Astrocyte of the spinal cord (primary cell): ENCODE measurements at regions not wholly inside any gene's neighbourhood (a gene's known extent, or its start where the extent isn't known, plus 50 kb on each side); places are given as distances from the start of the nearest gene placed in this dataset.

Experiments
- DNase-seq: peaks from one replicate; pipeline ENCODE4 v3.0.0; 2011; ENCODE audit warnings: low read depth, low spot score
- H3K4me3 ChIP-seq: 2 replicates; pipeline ENCODE4 v1.5.1; 2011; ENCODE audit warnings: low read depth, mild to moderate bottlenecking, low read length, moderate library complexity
- in situ Hi-C: cut with HindIII; loops from 2 replicates; pipeline ENCODE4 v1.10.0; 2017; ENCODE audit warnings: low sequenced_read_pairs
- TF ChIP-seq, protein P1 (sequence below): IDR thresholded peaks from 2 replicates; pipeline ENCODE4 v1.5.1; 2012; ENCODE audit warnings: low read depth, mild to moderate bottlenecking, low read length, inconsistent platforms

DNA sequence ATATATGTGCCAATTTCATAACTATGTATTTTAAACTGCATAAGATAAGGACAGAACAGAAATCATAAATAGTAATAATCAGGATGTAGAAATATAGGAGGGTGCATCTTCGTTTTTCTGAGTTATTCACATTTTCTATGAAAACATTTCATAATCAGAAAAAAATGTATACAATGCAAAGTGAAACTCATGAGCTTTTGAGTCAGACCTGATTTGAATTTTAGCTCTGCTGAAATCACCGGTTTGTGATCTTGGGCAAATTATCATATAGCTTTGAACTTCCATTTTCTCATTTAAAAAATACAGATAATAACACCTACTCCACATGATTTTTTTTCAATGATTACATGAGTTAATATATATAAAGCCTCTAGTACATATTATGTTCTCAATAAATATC is 106.9 kb downstream of the KDR start:
- no peak overlapping the region for H3K4me3 ChIP-seq
- DNase-seq = no peak
- TF ChIP-seq, protein P1, sequence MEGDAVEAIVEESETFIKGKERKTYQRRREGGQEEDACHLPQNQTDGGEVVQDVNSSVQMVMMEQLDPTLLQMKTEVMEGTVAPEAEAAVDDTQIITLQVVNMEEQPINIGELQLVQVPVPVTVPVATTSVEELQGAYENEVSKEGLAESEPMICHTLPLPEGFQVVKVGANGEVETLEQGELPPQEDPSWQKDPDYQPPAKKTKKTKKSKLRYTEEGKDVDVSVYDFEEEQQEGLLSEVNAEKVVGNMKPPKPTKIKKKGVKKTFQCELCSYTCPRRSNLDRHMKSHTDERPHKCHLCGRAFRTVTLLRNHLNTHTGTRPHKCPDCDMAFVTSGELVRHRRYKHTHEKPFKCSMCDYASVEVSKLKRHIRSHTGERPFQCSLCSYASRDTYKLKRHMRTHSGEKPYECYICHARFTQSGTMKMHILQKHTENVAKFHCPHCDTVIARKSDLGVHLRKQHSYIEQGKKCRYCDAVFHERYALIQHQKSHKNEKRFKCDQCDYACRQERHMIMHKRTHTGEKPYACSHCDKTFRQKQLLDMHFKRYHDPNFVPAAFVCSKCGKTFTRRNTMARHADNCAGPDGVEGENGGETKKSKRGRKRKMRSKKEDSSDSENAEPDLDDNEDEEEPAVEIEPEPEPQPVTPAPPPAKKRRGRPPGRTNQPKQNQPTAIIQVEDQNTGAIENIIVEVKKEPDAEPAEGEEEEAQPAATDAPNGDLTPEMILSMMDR = no peak
- in situ Hi-C loops = no loop called here

DNA sequence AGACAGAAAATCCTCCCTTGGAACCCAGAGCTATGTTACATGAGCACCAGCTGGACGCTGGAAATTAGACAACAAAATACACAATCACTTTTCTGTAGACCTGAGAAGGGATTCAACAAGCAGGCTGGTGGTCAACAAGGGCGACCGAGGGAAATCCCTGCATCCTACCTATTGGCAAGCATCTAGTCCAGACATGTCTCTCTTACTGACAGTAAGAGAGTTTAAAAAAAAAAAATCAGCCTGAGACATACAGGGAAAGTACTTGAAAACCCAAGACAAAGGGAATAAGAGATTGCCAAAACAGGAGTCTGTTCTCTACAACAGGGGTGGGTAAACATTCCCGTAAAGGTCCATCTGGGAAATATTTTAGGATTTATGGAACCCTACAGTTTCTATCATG is 108.0 kb downstream of the KDR start:
- in situ Hi-C loops = no loop called here

DNA sequence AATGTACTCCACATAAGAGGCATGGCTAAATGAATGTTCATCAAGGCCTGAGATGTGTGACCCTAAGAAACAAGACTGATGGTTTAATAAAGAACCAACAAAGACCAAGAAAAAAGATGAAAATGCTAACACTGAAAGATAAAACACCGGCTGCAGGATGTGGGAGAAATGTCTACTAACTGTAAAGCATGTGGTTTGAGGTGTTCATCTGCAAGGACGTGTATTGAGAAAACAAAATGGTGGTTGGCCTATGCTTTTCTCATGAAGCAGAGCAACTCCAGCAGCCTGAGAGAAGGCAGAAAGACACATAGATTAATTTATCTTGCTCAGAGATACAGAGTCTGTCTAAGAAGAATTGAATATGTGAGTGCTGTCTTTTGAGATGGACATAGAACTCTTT is 109.3 kb downstream of the KDR start:
- in situ Hi-C loops = no loop called here
- DNase-seq = no peak
- TF ChIP-seq, protein P1 = no peak
- H3K4me3 ChIP-seq = no peak overlapping the region

More for the DNA sequence above, 108.0 kb downstream of the KDR start:
- TF ChIP-seq, protein P1 = no peak
- no peak for DNase-seq
- no peak overlapping the region for H3K4me3 ChIP-seq

DNA sequence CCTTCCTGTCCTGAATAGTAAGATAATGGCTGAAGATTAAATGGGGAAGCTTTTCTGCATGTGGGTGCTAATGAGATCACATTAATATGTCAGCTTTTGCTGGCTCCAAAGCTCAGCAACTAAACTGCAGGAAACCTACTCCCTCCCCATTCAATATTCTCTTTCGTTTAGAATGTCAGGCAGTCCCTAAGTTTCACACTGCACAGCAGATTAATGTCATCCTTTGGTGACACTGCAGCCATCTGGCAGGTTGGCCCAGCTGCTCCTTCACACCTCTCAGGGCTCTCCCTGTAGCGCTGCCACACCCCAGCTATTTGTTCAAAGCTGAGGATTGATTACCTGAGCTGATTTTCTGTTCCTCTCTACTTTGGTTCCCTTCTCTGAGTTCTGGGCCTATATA is 110.5 kb downstream of the KDR start:
- TF ChIP-seq, protein P1 = no peak
- in situ Hi-C loops = no loop called here
- H3K4me3 ChIP-seq = no peak overlapping the region
- no peak for DNase-seq

DNA sequence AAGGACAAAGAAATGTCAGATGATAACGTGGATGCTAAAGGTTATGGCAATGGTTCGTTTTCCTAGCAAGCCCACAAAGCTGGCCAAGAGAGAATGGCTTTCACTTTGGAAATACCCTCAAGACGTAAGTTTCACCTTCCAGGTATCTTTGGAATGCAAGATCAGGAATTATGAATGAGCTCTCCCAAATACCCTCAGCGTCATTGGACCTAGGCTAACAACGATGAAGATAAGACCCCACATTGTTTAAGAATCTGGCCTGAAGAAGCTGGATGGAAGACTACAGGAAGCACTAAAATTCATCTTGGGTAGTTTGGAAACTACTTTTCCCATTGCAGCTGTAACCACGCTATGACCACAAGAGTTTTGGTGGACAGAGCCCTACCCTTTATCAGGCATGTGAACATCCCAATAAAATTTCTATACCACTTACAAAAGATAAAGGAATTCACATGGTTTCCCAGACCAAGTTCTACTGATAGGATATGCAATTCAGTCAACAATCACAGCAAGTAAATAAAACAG is 111.9 kb downstream of the KDR start:
- in situ Hi-C loops = no loop called here
- TF ChIP-seq, protein P1 = no peak
- no peak overlapping the region for H3K4me3 ChIP-seq
- no peak for DNase-seq

DNA sequence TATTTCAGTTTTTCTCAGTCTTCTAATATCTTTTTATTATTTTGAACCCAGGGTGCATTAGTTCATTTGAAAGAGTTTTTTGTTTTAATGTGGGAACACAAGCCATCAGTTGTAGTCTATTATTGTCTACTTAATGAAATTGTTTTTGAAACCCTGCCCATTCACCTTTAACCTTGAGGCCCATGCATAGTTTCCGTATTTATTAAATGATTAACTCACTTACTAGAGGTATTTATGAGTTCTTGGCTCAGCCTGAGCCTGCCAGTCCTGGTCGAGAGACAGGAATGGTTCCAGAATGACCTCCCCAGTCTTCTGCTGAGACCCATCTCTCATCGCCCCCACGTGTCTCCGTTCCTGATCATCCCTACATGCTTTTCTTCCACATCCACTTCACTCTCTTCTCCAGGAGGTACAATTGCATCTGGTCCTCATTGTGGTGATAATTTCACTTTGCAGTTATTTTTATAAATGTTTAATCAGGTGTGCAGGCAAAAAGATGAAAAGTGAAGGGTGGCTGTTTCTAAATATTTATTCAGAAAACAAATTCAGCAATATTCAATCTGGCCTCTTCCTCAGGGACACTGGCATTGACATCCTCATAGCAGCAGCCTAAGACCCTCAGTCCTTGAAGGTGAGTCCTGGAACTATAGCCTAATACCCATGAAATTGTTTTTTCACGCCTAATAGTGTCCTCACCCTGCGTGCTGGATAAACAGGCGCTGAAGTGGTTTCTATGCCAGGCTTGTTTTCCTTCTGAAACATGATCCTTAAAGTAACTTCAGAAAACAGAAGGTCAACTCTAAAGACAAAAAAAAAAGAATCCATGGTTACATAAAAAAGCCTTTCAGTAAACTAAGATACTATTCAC is 112.8 kb downstream of the KDR start:
- TF ChIP-seq, protein P1 = no peak
- no peak for DNase-seq
- in situ Hi-C loops = no loop called here
- no peak overlapping the region for H3K4me3 ChIP-seq
